K562 (cell line): ENCODE measurements at regions not wholly inside any gene's neighbourhood (a gene's known extent, or its start where the extent isn't known, plus 50 kb on each side); places are given as distances from the start of the nearest gene placed in this dataset.

Experiments used
- ATAC-seq: fragments of 200-7000 bp; cut with Tn5 transposase; 3 replicates; pipeline ENCODE4 v1.9.1; 2020; ENCODE audit warnings: moderate library complexity
- BruUV-seq: library from RNA; stranded (reverse); fragments of 400-500 nt; replicated peaks from 2 replicates; lab custom pipeline; 2021; lab: Mats Ljungman, UMichigan
- CTCF ChIA-PET: fragments of 300-600 bp; formaldehyde crosslinking; extraction: SDS; loops from one replicate; lab custom pipeline; 2021; ENCODE audit warnings: low intra/inter-chr PET ratio; lab: Yijun Ruan, JAX
- POLR2A ChIA-PET: fragments of 300-600, 350-650 bp; sonication (Branson Sonifier 250); formaldehyde crosslinking; extraction: SDS; loops from one replicate; lab custom pipeline; 2021; ENCODE audit warnings: antibody characterized with exemption, inconsistent platforms; lab: Yijun Ruan, JAX
- DNase-seq, 4 experiments: peaks; one replicate each; pipeline versions ENCODE4 v3.0.0 to v3.0.0-alpha.2; 2011 to 2018; ENCODE audit warnings: low spot score in 3 of 4, mixed read lengths in 3 of 4; ENCODE audit errors: extremely low read depth in 1 of 4
- FAIRE-seq: peaks from 2 replicates; lab custom pipeline; 2011; peaks lifted over from hg19 to GRCh38; lab: Jason Lieb, UNC
- H2AFZ ChIP-seq: 2 replicates; pipeline ENCODE4 v1.6.0; 2011; ENCODE audit warnings: low read depth, low read length, control low read depth, inconsistent platforms
- H3K27ac ChIP-seq: fragments of 200-600 bp; 3 replicates; pipeline ENCODE4 v1.8.0; 2011; ENCODE audit warnings: low read depth, mild to moderate bottlenecking, control low read depth, inconsistent platforms, low read length, moderate library complexity, mixed read lengths; ENCODE audit errors: extremely low read depth
- H3K27me3 ChIP-seq, 2 experiments: fragments of 300-600 bp in 1 of 2; 2 replicates in 1 of 2; 3 replicates in 1 of 2; pipeline versions ENCODE4 v1.6.0 to v1.8.0; 2011; ENCODE audit warnings: inconsistent platforms in 2 of 2, low read length in 2 of 2, mild to moderate bottlenecking in 1 of 2, mixed read lengths in 1 of 2, moderate library complexity in 1 of 2; ENCODE audit not compliant: control insufficient read depth in 2 of 2, insufficient read depth in 2 of 2
- H3K36me3 ChIP-seq: fragments of 300-600 bp; 3 replicates; pipeline ENCODE4 v1.8.0; 2011; ENCODE audit warnings: mild to moderate bottlenecking, low read length, inconsistent platforms; ENCODE audit not compliant: control insufficient read depth, insufficient read depth
- H3K4me1 ChIP-seq, 2 experiments: fragments of 200-600 bp in 1 of 2; replicated peaks in 1 of 2; 2 replicates in 1 of 2; 3 replicates in 1 of 2; pipeline versions ENCODE4 v1.5.1 to v1.8.0; 2011; ENCODE audit warnings: inconsistent platforms in 2 of 2, low read length in 2 of 2, mild to moderate bottlenecking in 1 of 2, mixed read lengths in 1 of 2, moderate library complexity in 1 of 2; ENCODE audit not compliant: control insufficient read depth in 2 of 2, insufficient read depth in 2 of 2
- H3K4me2 ChIP-seq: 2 replicates; pipeline ENCODE4 v1.6.1; 2011; ENCODE audit warnings: low read length, control low read depth, inconsistent platforms, mixed read lengths; ENCODE audit not compliant: insufficient read depth
- H3K4me3 ChIP-seq: fragments of 200-600 bp; sonication (generic), shearing (Covaris generic); 2 replicates; pipeline ENCODE4 v1.5.1; 2016; ENCODE audit warnings: control low read depth, inconsistent platforms
- H3K79me2 ChIP-seq: fragments of 200-600 bp; 3 replicates; pipeline ENCODE4 v1.8.0; 2011; ENCODE audit warnings: low read length, inconsistent platforms; ENCODE audit not compliant: control insufficient read depth, insufficient read depth
- H3K9ac ChIP-seq, 2 experiments: 2 replicates each; pipeline versions ENCODE4 v1.6.0 to v1.6.1; 2011; ENCODE audit warnings: low read depth in 2 of 2, low read length in 2 of 2, control low read depth in 1 of 2, inconsistent platforms in 1 of 2, mild to moderate bottlenecking in 1 of 2, mixed read lengths in 1 of 2; ENCODE audit not compliant: insufficient read depth in 1 of 2
- H3K9me1 ChIP-seq: one replicate; pipeline ENCODE4 v1.6.0; 2011; ENCODE audit warnings: inconsistent platforms, mild to moderate bottlenecking, low read length, moderate library complexity; ENCODE audit not compliant: control insufficient read depth, insufficient read depth
- H3K9me3 ChIP-seq: replicated peaks from 2 replicates; pipeline ENCODE4 v1.5.1; 2011; ENCODE audit warnings: low read depth, low read length, inconsistent platforms; ENCODE audit not compliant: control insufficient read depth, insufficient read depth
- H4K20me1 ChIP-seq: replicated peaks from 2 replicates; pipeline ENCODE4 v1.6.1; 2011; ENCODE audit warnings: low read length, inconsistent platforms, mixed read lengths; ENCODE audit not compliant: control insufficient read depth, insufficient read depth
- ARHGAP35 ChIP-seq: fragments of 450-650 bp; IDR thresholded peaks from 2 replicates; pipeline ENCODE4 v1.6.1; 2018; ENCODE audit not compliant: partially characterized antibody
- CBX3 ChIP-seq, 2 experiments: IDR thresholded peaks; 1 replicate in 1 of 2; 2 replicates in 1 of 2; pipeline ENCODE4 v1.6.1; 2012; ENCODE audit warnings: inconsistent platforms in 2 of 2, low read length in 2 of 2, borderline replicate concordance in 1 of 2, control low read depth in 1 of 2
- COPS2 ChIP-seq: fragments of 450-650 bp; conservative IDR thresholded peaks from 2 replicates; pipeline ENCODE4 v1.6.1; 2016; ENCODE audit warnings: mild to moderate bottlenecking, moderate library complexity
- GABPA ChIP-seq: fragments of 200-800 bp; sonication (Bioruptor generic); conservative IDR thresholded peaks from 2 replicates; pipeline ENCODE4 v1.6.1; 2016; ENCODE audit warnings: low read depth, missing genetic modification characterization, missing compliant biosample characterization
- HOXB6 ChIP-seq: fragments of 250-450 bp; sonication (Bioruptor Pico); IDR thresholded peaks from 2 replicates; pipeline ENCODE4 v1.5.1; 2022; ENCODE audit warnings: mild to moderate bottlenecking, borderline replicate concordance
- HSF4 ChIP-seq: fragments of 250-450 bp; sonication (Bioruptor Pico); IDR thresholded peaks from 2 replicates; pipeline ENCODE4 v2.1.2; 2022; ENCODE audit warnings: mild to moderate bottlenecking, moderate library complexity, borderline replicate concordance
- MBD2 ChIP-seq: sonication (generic); IDR thresholded peaks from 2 replicates; pipeline ENCODE4 v1.6.1; 2016; ENCODE audit warnings: low read depth, borderline replicate concordance
- SOX6 ChIP-seq: fragments of 450-650 bp; IDR thresholded peaks from 2 replicates; pipeline ENCODE4 v1.6.1; 2014; ENCODE audit warnings: mild to moderate bottlenecking
- TAF7 ChIP-seq: fragments of 450-650 bp; IDR thresholded peaks from 2 replicates; pipeline ENCODE4 v1.6.1; 2016; ENCODE audit warnings: missing genetic modification characterization, missing compliant biosample characterization
- THRB ChIP-seq: fragments of 450-650 bp; formaldehyde crosslinking; conservative IDR thresholded peaks from 2 replicates; pipeline ENCODE4 v1.4.0; 2022; ENCODE audit warnings: mild to moderate bottlenecking, missing genetic modification characterization
- ZNF197 ChIP-seq: fragments of 200-800 bp; sonication (Bioruptor generic); IDR thresholded peaks from 2 replicates; pipeline ENCODE4 v1.6.1; 2016; ENCODE audit warnings: low read depth, missing genetic modification characterization, missing compliant biosample characterization
- WGBS: fragments of 100-300 bp; shearing (Covaris generic); methylation state at CpG from one replicate; pipeline ENCODE4 v1.1.6; 2016; ENCODE audit warnings: low coverage, mixed read lengths; ENCODE audit not compliant: insufficient coverage; ENCODE audit errors: missing lambda C conversion rate; 5-methylcytosine and 5-hydroxymethylcytosine counted together
- in situ Hi-C: fragments of 300-500 bp; cut with MboI; formaldehyde crosslinking; loops from 4 replicates; pipeline ENCODE4 v1.15.0; 2018; ENCODE audit warnings: inconsistent platforms, mixed read lengths
- intact Hi-C: fragments of 100-400 bp; cut with micrococcal nuclease; formaldehyde crosslinking; loops from 2 replicates; pipeline ENCODE4 v1.14.2; 2022
- TF ChIP-seq, protein P1 (sequence below): fragments of 450-650 bp; conservative IDR thresholded peaks from 2 replicates; pipeline ENCODE4 v1.6.1; 2016; ENCODE audit warnings: missing genetic modification characterization, low read depth, mild to moderate bottlenecking, control low read depth, missing compliant biosample characterization

- Histone ChIP-seq H3K4me2 (no peak overlapping the region), H3K79me2 (no peaks in the 10 kb centered on the region), H3K9ac (no peak overlapping the region), H3K27ac (no peak overlapping the region), H3K4me1 (no peaks in the 10 kb centered on the region), H3K9me3 (no peaks in the 10 kb centered on the region; the same call in 1 of the 2 replicates), H3K36me3 (no peaks in the 10 kb centered on the region), H3K9me1 (no peaks in the 10 kb centered on the region), H3K4me3 (no peak overlapping the region), H3K27me3 (no peaks in the 10 kb centered on the region), H2AFZ (no peak overlapping the region), H4K20me1 (no peaks in the 10 kb centered on the region)
- no TSS peak for BruUV-seq
- POLR2A ChIA-PET, result no interaction called here
- FAIRE-seq, result no peak
- TF ChIP-seq HSF4 (no peak), HOXB6 (CRISPR knock-in tag) (no peak), TAF7 (tag) (no peak), COPS2 (no peak), CBX3 (IDR thresholded peaks at IDR 0.05; ENCODE audit: borderline replicate concordance in 1 of 2, low read length in 2 of 2) (no peak), THRB (CRISPR knock-in tag) (no peak), GABPA (no peak), ARHGAP35 (no peak), SOX6 (no peak), ZNF197 (CRISPR knock-in tag) (no peak), MBD2 (no peak)
- TF ChIP-seq, protein P1, sequence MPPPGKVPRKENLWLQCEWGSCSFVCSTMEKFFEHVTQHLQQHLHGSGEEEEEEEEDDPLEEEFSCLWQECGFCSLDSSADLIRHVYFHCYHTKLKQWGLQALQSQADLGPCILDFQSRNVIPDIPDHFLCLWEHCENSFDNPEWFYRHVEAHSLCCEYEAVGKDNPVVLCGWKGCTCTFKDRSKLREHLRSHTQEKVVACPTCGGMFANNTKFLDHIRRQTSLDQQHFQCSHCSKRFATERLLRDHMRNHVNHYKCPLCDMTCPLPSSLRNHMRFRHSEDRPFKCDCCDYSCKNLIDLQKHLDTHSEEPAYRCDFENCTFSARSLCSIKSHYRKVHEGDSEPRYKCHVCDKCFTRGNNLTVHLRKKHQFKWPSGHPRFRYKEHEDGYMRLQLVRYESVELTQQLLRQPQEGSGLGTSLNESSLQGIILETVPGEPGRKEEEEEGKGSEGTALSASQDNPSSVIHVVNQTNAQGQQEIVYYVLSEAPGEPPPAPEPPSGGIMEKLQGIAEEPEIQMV (tag), result no peak
- intact Hi-C loops, result no loop called here
- 0% methylated on average over 4 of the region's 4 CpGs for WGBS
- no peak for DNase-seq
- CTCF ChIA-PET, result no interaction called here
- ATAC-seq, result no peak
- in situ Hi-C loops, result no loop called here
These were observed 50.8 kb upstream of the ASTN2 start for GRCh38 chr9:117465706-117466105.
